Calu3 (cell line): ENCODE measurements at regions not wholly inside any gene's neighbourhood (a gene's known extent, or its start where the extent isn't known, plus 50 kb on each side); places are given as distances from the start of the nearest gene placed in this dataset.
A peak's percentile ranks its signal among the peaks of the same experiment; 100 is the strongest.

ENCODE experiments used
- BruUV-seq: library from RNA; stranded (reverse); fragments of 400-500 nt; replicated peaks from 2 replicates; lab custom pipeline; 2021; lab: Mats Ljungman, UMichigan
- CTCF ChIA-PET: fragments of 300-600 bp; sonication (Branson Sonifier 250); formaldehyde crosslinking; loops from one replicate; lab custom pipeline; 2022; ENCODE audit warnings: antibody characterized with exemption; lab: Charles Lee
- DNase-seq: peaks from one replicate; pipeline ENCODE4 v3.0.0; 2022
- H3K27ac Mint-ChIP-seq: one replicate; pipeline ENCODE4 v1.8.0; 2022; ENCODE audit warnings: mixed read lengths; ENCODE audit not compliant: unreplicated experiment
- H3K27me3 Mint-ChIP-seq: one replicate; pipeline ENCODE4 v1.8.0; 2022; ENCODE audit warnings: mixed read lengths; ENCODE audit not compliant: unreplicated experiment
- H3K36me3 Mint-ChIP-seq: one replicate; pipeline ENCODE4 v1.8.0; 2022; ENCODE audit warnings: mild to moderate bottlenecking, moderate library complexity, mixed read lengths; ENCODE audit not compliant: insufficient read depth, unreplicated experiment
- H3K4me1 Mint-ChIP-seq: one replicate; pipeline ENCODE4 v1.8.0; 2022; ENCODE audit warnings: mild to moderate bottlenecking, low read depth, mixed read lengths; ENCODE audit not compliant: unreplicated experiment
- H3K4me3 Mint-ChIP-seq: one replicate; pipeline ENCODE4 v1.8.0; 2022; ENCODE audit warnings: mild to moderate bottlenecking, low read depth, moderate library complexity, mixed read lengths; ENCODE audit not compliant: unreplicated experiment
- H3K9me3 Mint-ChIP-seq: one replicate; pipeline ENCODE4 v1.8.0; 2022; ENCODE audit warnings: low read depth, mixed read lengths; ENCODE audit not compliant: unreplicated experiment
- CTCF ChIP-seq: fragments of 200-600 bp; IDR thresholded peaks from one replicate; pipeline ENCODE4 v1.8.0; 2022; ENCODE audit warnings: antibody characterized with exemption; ENCODE audit not compliant: unreplicated experiment
- intact Hi-C: fragments of 100-400 bp; cut with micrococcal nuclease; formaldehyde crosslinking; loops from one replicate; pipeline ENCODE4 v1.10.0; 2022; ENCODE audit not compliant: unreplicated experiment

- H3K27ac Mint-ChIP-seq, result peak overlapping the region; percentile 4
- H3K36me3 Mint-ChIP-seq, result no peaks in the 10 kb centered on the region
- intact Hi-C loops, result loop anchor here (5.0 kb wide), 1 partner anchor 536 kb away; no protein-coding TSS in a partner anchor
- H3K9me3 Mint-ChIP-seq, result peaks cover 4% of the 10 kb centered on the region
- H3K4me3 Mint-ChIP-seq, result no peak overlapping the region
- DNase-seq, result no peak
- no peak for TF ChIP-seq CTCF
- no TSS peak for BruUV-seq
- CTCF ChIA-PET, result no interaction called here
- H3K27me3 Mint-ChIP-seq, result no peaks in the 10 kb centered on the region
- H3K4me1 Mint-ChIP-seq, result peaks cover 52% of the 10 kb centered on the region
These were observed 664.9 kb upstream of the LCORL start for GRCh38 chr4:18686338-18687037.

- Mint-ChIP-seq H3K36me3 (no peaks in the 10 kb centered on the region), H3K4me3 (no peak overlapping the region), H3K27ac (peak overlapping the region; percentile 70), H3K4me1 (peaks cover 38% of the 10 kb centered on the region), H3K27me3 (no peaks in the 10 kb centered on the region), H3K9me3 (peaks cover 4% of the 10 kb centered on the region)
- peak; percentile 14 for DNase-seq
- TF ChIP-seq CTCF, result no peak
- CTCF ChIA-PET, result no interaction called here
- BruUV-seq, result no TSS peak
- intact Hi-C loops, result loop anchor here (5.0 kb wide), 1 partner anchor 537 kb away; no protein-coding TSS in a partner anchor
These were observed 663.4 kb upstream of the LCORL start for GRCh38 chr4:18684932-18685331.

GRCh38 chr4:18676526-18676915 is 655.0 kb upstream of the LCORL start:
- no peak for TF ChIP-seq CTCF
- CTCF ChIA-PET, result no interaction called here
- Mint-ChIP-seq H3K27me3 (no peaks in the 10 kb centered on the region), H3K4me3 (no peak overlapping the region), H3K9me3 (peaks cover 4% of the 10 kb centered on the region), H3K4me1 (no peaks in the 10 kb centered on the region), H3K36me3 (no peaks in the 10 kb centered on the region), H3K27ac (no peak overlapping the region)
- DNase-seq, result no peak
- no TSS peak for BruUV-seq
- intact Hi-C loops, result no loop called here

GRCh38 chr4:18675586-18676525 is 654.3 kb upstream of the LCORL start:
- Mint-ChIP-seq H3K4me1 (no peaks in the 10 kb centered on the region), H3K27ac (no peak overlapping the region), H3K9me3 (peaks cover 4% of the 10 kb centered on the region), H3K27me3 (no peaks in the 10 kb centered on the region), H3K36me3 (no peaks in the 10 kb centered on the region), H3K4me3 (no peak overlapping the region)
- CTCF ChIA-PET, result no interaction called here
- DNase-seq, result no peak
- TF ChIP-seq CTCF, result no peak
- intact Hi-C loops, result no loop called here
- BruUV-seq, result no TSS peak
